ENCODE measurements at regions not wholly inside any gene's neighbourhood (a gene's known extent, or its start where the extent isn't known, plus 50 kb on each side); places are given as distances from the start of the nearest gene placed in this dataset.
"Not testable (repeated sequence)": the region's sequence is repeated elsewhere in the genome, so short reads cannot be mapped to it uniquely, and the experiment has no call there.

- Mint-ChIP-seq H3K4me3 (ENCODE audit: low read depth, unreplicated experiment) (no peak overlapping the region), H3K27me3 (ENCODE audit: unreplicated experiment) (no peaks in the 10 kb centered on the region), H3K4me1 (ENCODE audit: low read depth, unreplicated experiment) (no peaks in the 10 kb centered on the region), H3K36me3 (ENCODE audit: insufficient read depth, unreplicated experiment) (no peaks in the 10 kb centered on the region), H3K9me3 (ENCODE audit: low read depth, unreplicated experiment) (peaks cover 10% of the 10 kb centered on the region), H3K27ac (ENCODE audit: unreplicated experiment) (no peak overlapping the region)
- TF ChIP-seq CTCF (IDR thresholded peaks at IDR 0.05; ENCODE audit: unreplicated experiment) = no peak
- CTCF ChIA-PET = no interaction called here
- intact Hi-C loops (cut with micrococcal nuclease; ENCODE audit: unreplicated experiment) = no loop called here
- BruUV-seq (replicated peaks) = no TSS peak
- DNase-seq = no peak
Measured at GRCh38 chr2:212722046-212722445, 183.4 kb upstream of the ERBB4 start.

- DNase-seq = no peak
- no peak for TF ChIP-seq CTCF (IDR thresholded peaks at IDR 0.05; ENCODE audit: unreplicated experiment)
- peaks cover 10% of the 10 kb centered on the region for H3K9me3 Mint-ChIP-seq (ENCODE audit: low read depth, unreplicated experiment)
- no peaks in the 10 kb centered on the region for H3K36me3 Mint-ChIP-seq (ENCODE audit: insufficient read depth, unreplicated experiment)
- no TSS peak for BruUV-seq (replicated peaks)
- no peak overlapping the region for H3K27ac Mint-ChIP-seq (ENCODE audit: unreplicated experiment)
- H3K4me3 Mint-ChIP-seq (ENCODE audit: low read depth, unreplicated experiment) = no peak overlapping the region
- intact Hi-C loops (cut with micrococcal nuclease; ENCODE audit: unreplicated experiment) = no loop called here
- H3K4me1 Mint-ChIP-seq (ENCODE audit: low read depth, unreplicated experiment) = no peaks in the 10 kb centered on the region
- H3K27me3 Mint-ChIP-seq (ENCODE audit: unreplicated experiment) = no peaks in the 10 kb centered on the region
- CTCF ChIA-PET = no interaction called here
Measured at GRCh38 chr2:212721026-212721451, 182.4 kb upstream of the ERBB4 start.

GRCh38 chr2:212715411-212715810 lies 176.8 kb upstream of the ERBB4 start:
- H3K9me3 Mint-ChIP-seq (ENCODE audit: low read depth, unreplicated experiment); intact Hi-C loops (cut with micrococcal nuclease; ENCODE audit: unreplicated experiment); H3K27ac Mint-ChIP-seq (ENCODE audit: unreplicated experiment); H3K4me3 Mint-ChIP-seq (ENCODE audit: low read depth, unreplicated experiment); BruUV-seq (replicated peaks); H3K4me1 Mint-ChIP-seq (ENCODE audit: low read depth, unreplicated experiment); H3K36me3 Mint-ChIP-seq (ENCODE audit: insufficient read depth, unreplicated experiment); H3K27me3 Mint-ChIP-seq (ENCODE audit: unreplicated experiment); CTCF ChIA-PET; DNase-seq: not testable (repeated sequence)

- DNase-seq = no peak
- no TSS peak for BruUV-seq (replicated peaks)
- intact Hi-C loops (cut with micrococcal nuclease; ENCODE audit: unreplicated experiment) = no loop called here
- Mint-ChIP-seq H3K27me3 (ENCODE audit: unreplicated experiment) (no peaks in the 10 kb centered on the region), H3K4me1 (ENCODE audit: low read depth, unreplicated experiment) (no peaks in the 10 kb centered on the region), H3K27ac (ENCODE audit: unreplicated experiment) (no peak overlapping the region), H3K4me3 (ENCODE audit: low read depth, unreplicated experiment) (no peak overlapping the region), H3K36me3 (ENCODE audit: insufficient read depth, unreplicated experiment) (no peaks in the 10 kb centered on the region), H3K9me3 (ENCODE audit: low read depth, unreplicated experiment) (peaks cover 2% of the 10 kb centered on the region)
- no peak for TF ChIP-seq CTCF (IDR thresholded peaks at IDR 0.05; ENCODE audit: unreplicated experiment)
- CTCF ChIA-PET = interaction anchor here (0.6 kb wide), 1 partner anchor 26 kb away, joined by 3 read pairs; no protein-coding TSS in a partner anchor
Measured at GRCh38 chr2:212713681-212714080, 175.1 kb upstream of the ERBB4 start.

GRCh38 chr2:212712991-212713390 lies 174.4 kb upstream of the ERBB4 start:
- H3K27me3 Mint-ChIP-seq (ENCODE audit: unreplicated experiment) = no peaks in the 10 kb centered on the region
- peaks cover 2% of the 10 kb centered on the region for H3K9me3 Mint-ChIP-seq (ENCODE audit: low read depth, unreplicated experiment)
- intact Hi-C loops (cut with micrococcal nuclease; ENCODE audit: unreplicated experiment) = no loop called here
- BruUV-seq (replicated peaks) = no TSS peak
- no peaks in the 10 kb centered on the region for H3K4me1 Mint-ChIP-seq (ENCODE audit: low read depth, unreplicated experiment)
- DNase-seq = no peak
- no peaks in the 10 kb centered on the region for H3K36me3 Mint-ChIP-seq (ENCODE audit: insufficient read depth, unreplicated experiment)
- H3K4me3 Mint-ChIP-seq (ENCODE audit: low read depth, unreplicated experiment) = no peak overlapping the region
- TF ChIP-seq CTCF (IDR thresholded peaks at IDR 0.05; ENCODE audit: unreplicated experiment) = no peak
- no peak overlapping the region for H3K27ac Mint-ChIP-seq (ENCODE audit: unreplicated experiment)
- CTCF ChIA-PET = no interaction called here

Data from Calu3 (cell line).